ENCODE measurements at regions not wholly inside any gene's neighbourhood (a gene's known extent, or its start where the extent isn't known, plus 50 kb on each side); places are given as distances from the start of the nearest gene placed in this dataset.

DNA sequence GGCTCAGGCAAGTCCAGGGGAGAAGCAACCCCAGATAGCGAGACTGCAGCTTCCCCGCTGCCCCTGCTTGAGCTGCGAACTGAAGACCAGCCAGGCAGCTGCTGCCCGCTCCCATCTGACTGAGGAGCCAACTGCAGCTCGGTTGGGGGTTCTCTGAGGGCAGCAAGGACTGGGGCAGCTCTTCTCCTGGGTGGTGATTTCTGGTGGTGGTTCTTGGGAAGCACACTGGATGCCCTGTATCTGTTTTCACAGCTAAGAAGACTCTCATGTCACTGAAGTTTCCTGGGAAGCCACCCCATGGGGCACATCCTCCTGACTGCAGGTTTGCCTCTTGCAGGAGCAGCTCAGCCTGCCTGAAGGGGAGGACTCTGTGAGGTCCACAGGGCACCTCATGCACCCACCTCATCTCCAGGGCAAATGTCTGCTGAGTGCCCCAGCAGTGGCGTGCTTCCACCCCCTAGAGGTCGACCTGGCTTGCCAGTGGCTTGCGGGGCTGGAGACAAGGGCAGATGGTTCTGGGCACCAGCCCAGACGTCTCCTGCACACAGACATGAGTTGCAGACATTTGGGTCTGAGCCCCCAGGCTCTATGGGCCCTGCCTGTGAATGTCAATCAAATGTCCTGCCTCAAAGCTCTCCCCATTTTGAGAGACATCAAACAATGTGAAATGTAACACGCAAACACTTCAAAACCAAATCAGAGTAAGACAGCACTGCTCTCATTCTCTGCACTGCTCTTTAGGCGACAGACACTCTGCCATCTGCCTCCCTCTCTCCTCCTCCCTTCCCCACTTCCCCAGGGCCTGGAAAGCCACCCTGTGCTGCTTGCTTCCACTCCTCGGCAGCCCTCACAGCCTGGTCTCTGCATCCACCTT lies 800.9 kb downstream of the BRD1 start:
- TF ChIP-seq, protein P1, sequence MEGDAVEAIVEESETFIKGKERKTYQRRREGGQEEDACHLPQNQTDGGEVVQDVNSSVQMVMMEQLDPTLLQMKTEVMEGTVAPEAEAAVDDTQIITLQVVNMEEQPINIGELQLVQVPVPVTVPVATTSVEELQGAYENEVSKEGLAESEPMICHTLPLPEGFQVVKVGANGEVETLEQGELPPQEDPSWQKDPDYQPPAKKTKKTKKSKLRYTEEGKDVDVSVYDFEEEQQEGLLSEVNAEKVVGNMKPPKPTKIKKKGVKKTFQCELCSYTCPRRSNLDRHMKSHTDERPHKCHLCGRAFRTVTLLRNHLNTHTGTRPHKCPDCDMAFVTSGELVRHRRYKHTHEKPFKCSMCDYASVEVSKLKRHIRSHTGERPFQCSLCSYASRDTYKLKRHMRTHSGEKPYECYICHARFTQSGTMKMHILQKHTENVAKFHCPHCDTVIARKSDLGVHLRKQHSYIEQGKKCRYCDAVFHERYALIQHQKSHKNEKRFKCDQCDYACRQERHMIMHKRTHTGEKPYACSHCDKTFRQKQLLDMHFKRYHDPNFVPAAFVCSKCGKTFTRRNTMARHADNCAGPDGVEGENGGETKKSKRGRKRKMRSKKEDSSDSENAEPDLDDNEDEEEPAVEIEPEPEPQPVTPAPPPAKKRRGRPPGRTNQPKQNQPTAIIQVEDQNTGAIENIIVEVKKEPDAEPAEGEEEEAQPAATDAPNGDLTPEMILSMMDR (IDR thresholded peaks at IDR 0.05; ENCODE audit: borderline replicate concordance, insufficient read depth, low read depth, low read length), result no peak
- no peak overlapping the region for H3K4me3 ChIP-seq (ENCODE audit: low read depth, low read length)

DNA sequence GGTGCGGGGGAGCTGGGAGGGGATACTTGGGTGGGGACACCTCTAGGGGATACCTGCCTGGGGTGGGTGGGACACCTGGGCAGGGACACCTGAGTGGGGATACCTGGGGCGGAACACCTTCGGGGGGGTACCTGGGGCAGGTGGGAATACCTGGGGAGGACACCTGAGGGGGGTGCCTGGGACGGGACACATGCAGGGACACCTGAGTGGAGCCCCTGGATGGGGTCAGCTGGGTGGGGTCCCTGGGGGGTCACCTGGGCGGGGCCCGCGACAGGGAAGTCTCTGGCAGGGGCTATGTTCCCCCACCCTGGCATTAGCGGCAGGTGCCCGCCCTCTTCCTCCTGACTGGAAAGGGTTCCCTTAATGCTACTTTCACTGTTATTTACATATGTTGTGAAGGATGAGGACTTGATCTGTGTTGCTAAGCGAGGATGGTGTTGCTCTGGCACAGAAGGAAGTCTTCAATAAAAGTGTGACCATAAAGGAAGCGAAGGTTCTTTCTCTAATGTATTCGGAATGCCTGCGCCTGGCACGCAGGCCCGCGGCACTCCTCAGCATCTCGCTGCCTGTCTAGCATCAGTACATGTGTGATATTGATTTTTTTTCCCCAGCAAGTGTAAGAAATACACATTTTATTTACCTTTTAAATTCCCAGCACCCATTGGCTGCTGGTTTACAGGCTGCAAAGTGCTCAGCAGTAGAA lies 801.7 kb downstream of the BRD1 start:
- H3K4me3 ChIP-seq (ENCODE audit: low read depth, low read length), result no peak overlapping the region
- TF ChIP-seq, protein P1 (IDR thresholded peaks at IDR 0.05; ENCODE audit: borderline replicate concordance, insufficient read depth, low read depth, low read length), result no peak

DNA sequence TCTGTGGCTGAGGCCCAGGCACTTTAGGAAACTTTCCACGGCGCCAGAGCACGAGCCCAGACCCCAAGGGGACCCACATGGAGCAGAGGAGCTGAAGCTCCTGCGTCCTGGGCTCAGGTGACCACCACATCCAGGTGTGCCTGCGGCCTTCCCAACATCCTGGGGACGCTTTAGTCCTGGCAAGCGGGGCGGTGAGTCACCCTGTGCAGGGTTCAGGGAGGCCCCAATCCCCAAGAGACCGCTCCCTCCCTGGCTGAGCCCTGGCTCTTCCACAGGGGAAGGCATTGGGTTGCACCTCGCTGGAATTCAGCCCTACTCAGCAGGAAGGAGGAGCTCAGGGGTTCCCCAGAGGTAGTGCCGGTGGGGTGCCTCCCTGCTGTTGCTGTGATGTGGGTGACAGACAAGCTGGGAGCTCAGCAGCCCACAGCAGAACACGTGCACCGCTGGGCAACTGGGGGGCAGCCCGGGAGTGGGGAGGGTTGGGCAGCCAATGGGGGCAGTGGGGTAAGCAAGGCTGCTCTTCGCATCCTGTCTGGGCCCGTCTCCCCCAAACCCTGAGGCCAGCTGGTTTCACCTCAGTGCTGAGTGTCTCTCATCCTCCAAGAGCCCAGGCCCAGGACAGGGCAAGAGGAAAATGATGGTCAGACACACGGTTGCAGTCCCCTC lies 802.8 kb downstream of the BRD1 start:
- TF ChIP-seq, protein P1 (IDR thresholded peaks at IDR 0.05; ENCODE audit: borderline replicate concordance, insufficient read depth, low read depth, low read length), result no peak
- no peak overlapping the region for H3K4me3 ChIP-seq (ENCODE audit: low read depth, low read length)

- TF ChIP-seq, protein P1 (IDR thresholded peaks at IDR 0.05; ENCODE audit: borderline replicate concordance, insufficient read depth, low read depth, low read length), result no peak
- no peak overlapping the region for H3K4me3 ChIP-seq (ENCODE audit: low read depth, low read length)
Observed at GRCh38 chr22:49023879-49024774, 803.5 kb downstream of the BRD1 start.

GRCh38 chr22:49023161-49023878 lies 804.4 kb downstream of the BRD1 start:
- TF ChIP-seq, protein P1 (IDR thresholded peaks at IDR 0.05; ENCODE audit: borderline replicate concordance, insufficient read depth, low read depth, low read length), result no peak
- no peak overlapping the region for H3K4me3 ChIP-seq (ENCODE audit: low read depth, low read length)

DNA sequence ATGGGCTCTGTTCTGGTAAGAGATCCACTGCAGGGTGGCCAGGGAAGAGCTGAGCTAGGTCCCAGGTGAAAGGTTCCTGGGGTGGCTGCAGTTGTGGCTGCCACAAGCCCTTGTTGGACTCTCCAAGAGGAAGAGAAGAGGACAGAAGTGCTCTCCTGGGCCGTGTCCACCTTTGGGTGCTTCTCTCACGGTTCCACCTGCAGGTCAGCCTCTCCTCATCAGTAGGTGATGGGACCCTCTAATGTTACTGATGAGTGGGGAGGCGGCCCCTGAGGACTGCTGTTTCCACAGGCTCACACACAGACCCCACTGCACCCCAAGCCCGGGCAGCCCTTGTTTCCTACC lies 804.9 kb downstream of the BRD1 start:
- no peak overlapping the region for H3K4me3 ChIP-seq (ENCODE audit: low read depth, low read length)
- TF ChIP-seq, protein P1 (IDR thresholded peaks at IDR 0.05; ENCODE audit: borderline replicate concordance, insufficient read depth, low read depth, low read length), result no peak
